ENCODE measurements at regions not wholly inside any gene's neighbourhood (a gene's known extent, or its start where the extent isn't known, plus 50 kb on each side); places are given as distances from the start of the nearest gene placed in this dataset.
A peak's percentile ranks its signal among the peaks of the same experiment; 100 is the strongest.
"Not testable (repeated sequence)": the region's sequence is repeated elsewhere in the genome, so short reads cannot be mapped to it uniquely, and the experiment has no call there.

DNA sequence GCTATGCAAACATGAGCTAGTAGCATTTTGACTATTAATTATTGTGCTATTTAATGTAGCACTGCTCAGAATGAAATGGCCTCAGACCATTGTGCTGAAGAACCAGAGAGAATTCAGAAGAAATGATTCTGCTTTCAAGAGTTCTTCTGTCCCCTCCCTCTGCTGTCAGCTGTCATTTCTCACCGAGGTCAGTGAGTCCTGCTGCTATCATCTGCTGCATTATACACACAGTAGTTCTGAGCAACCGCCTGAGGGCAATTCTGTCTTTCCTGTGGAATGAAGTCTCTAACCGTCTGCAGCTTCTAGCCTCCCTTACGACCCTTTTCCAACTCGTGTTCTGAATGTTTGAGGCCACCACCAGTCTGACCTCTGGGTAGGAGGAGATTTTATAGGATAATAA is 249.4 kb downstream of the HNRNPD start:
- peak; percentile 1 for DNase-seq (ENCODE audit: low read depth)
- H3K27me3 ChIP-seq (replicated peaks; ENCODE audit: control insufficient read depth, insufficient read depth, low read length): no peaks in the 10 kb centered on the region
- no peaks in the 10 kb centered on the region for H3K4me1 ChIP-seq (ENCODE audit: control insufficient read depth, insufficient read depth, low read length)
- no peaks in the 10 kb centered on the region for H3K9me3 ChIP-seq (ENCODE audit: control insufficient read depth, low read length)
- H3K4me3 ChIP-seq (ENCODE audit: low read length): no peak overlapping the region
- no peak overlapping the region for H3K9ac ChIP-seq (ENCODE audit: low read length)
- no peaks in the 10 kb centered on the region for H3K36me3 ChIP-seq (ENCODE audit: control insufficient read depth, insufficient read depth, low read length, severe bottlenecking)

DNA sequence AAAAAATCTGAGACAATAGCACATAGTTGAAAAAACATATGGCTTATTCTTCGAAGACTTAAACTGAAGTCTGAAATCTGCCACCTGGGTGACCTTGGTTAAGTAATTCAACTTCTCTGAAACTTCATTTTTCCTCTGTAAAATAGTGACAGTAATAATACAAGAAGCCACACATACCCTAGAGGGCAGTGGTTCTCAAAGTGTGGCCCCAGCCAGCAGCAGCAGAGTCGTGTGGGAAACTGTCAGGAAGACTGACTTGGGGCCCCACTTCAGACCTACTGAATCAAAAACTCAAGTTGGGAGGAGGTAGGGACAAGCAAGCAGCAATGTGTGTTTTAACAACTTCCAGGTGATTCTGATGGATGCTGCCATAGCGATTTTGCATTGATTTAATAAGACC is 249.9 kb downstream of the HNRNPD start:
- no peaks in the 10 kb centered on the region for H3K4me1 ChIP-seq (ENCODE audit: control insufficient read depth, insufficient read depth, low read length)
- H3K9me3 ChIP-seq (ENCODE audit: control insufficient read depth, low read length): no peaks in the 10 kb centered on the region
- H3K36me3 ChIP-seq (ENCODE audit: control insufficient read depth, insufficient read depth, low read length, severe bottlenecking): no peaks in the 10 kb centered on the region
- no peaks in the 10 kb centered on the region for H3K27me3 ChIP-seq (replicated peaks; ENCODE audit: control insufficient read depth, insufficient read depth, low read length)
- no peak overlapping the region for H3K4me3 ChIP-seq (ENCODE audit: low read length)
- no peak overlapping the region for H3K9ac ChIP-seq (ENCODE audit: low read length)
- no peak for DNase-seq (ENCODE audit: low read depth)

DNA sequence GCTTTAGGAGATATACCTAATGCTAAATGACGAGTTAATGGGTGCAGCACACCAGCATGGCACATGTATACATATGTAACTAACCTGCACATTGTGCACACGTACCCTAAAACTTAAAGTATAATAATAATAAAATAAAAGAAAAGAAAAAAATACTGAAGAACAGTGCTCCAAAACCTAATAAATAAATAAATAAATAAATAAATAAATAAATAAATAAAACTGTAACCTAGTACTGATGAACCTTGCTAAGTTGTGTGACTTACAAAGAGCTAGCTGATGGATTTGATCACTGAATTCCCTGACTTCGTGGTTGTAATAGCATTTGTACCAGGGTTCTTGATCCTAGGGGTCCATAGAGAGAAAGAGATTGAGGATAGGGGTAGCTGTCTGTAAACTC is 258.6 kb downstream of the HNRNPD start:
- not testable (repeated sequence) for H3K9ac ChIP-seq (ENCODE audit: low read length); H3K4me1 ChIP-seq (ENCODE audit: control insufficient read depth, insufficient read depth, low read length); H3K27me3 ChIP-seq (replicated peaks; ENCODE audit: control insufficient read depth, insufficient read depth, low read length); H3K9me3 ChIP-seq (ENCODE audit: control insufficient read depth, low read length); DNase-seq (ENCODE audit: low read depth); H3K4me3 ChIP-seq (ENCODE audit: low read length); H3K36me3 ChIP-seq (ENCODE audit: control insufficient read depth, insufficient read depth, low read length, severe bottlenecking)

DNA sequence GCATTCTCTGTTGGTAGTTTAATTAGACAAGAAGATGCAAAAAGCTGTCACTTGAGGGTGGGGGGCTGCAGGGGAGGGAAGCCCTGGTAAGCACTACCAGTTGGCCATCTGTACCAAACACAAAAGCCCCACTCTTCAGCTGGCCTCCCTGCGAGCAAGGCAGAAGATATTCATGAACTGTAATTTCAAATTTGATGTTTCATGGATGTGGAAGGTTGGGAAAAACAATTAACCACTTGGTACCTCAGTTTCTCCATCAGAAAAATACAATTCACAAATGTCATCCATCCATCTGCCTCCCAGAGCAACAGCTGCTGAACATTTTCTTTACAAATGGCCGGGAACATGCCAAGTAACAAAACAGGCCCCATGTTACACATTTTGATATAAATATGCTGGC is 265.3 kb downstream of the HNRNPD start:
- DNase-seq (ENCODE audit: low read depth): no peak
- no peaks in the 10 kb centered on the region for H3K36me3 ChIP-seq (ENCODE audit: control insufficient read depth, insufficient read depth, low read length, severe bottlenecking)
- no peak overlapping the region for H3K9ac ChIP-seq (ENCODE audit: low read length)
- no peaks in the 10 kb centered on the region for H3K27me3 ChIP-seq (replicated peaks; ENCODE audit: control insufficient read depth, insufficient read depth, low read length)
- no peaks in the 10 kb centered on the region for H3K9me3 ChIP-seq (ENCODE audit: control insufficient read depth, low read length)
- H3K4me3 ChIP-seq (ENCODE audit: low read length): no peak overlapping the region
- no peaks in the 10 kb centered on the region for H3K4me1 ChIP-seq (ENCODE audit: control insufficient read depth, insufficient read depth, low read length)

DNA sequence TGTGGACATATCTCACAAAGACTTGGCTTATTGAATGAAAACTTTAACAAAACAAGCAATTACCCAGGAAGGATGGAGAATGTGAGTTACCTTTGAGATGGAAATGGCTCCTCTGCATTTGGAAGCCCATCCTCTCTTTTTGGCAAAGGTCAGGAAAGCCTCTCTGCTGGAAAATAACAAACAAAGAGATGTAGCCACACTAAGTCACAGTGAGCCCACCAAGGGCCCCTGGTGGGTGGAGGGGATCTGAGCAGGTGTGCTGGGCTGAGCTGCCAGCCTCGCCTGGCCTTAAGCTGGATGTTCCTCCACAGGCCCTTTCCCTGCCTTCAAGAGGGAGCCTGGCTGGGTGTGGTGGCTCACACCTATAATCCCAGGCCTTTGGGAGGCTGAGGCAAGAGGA is 269.2 kb downstream of the HNRNPD start:
- Histone ChIP-seq H3K4me1 (ENCODE audit: control insufficient read depth, insufficient read depth, low read length) (peaks cover 3% of the 10 kb centered on the region), H3K9ac (ENCODE audit: low read length) (no peak overlapping the region), H3K9me3 (ENCODE audit: control insufficient read depth, low read length) (no peaks in the 10 kb centered on the region), H3K4me3 (ENCODE audit: low read length) (no peak overlapping the region), H3K36me3 (ENCODE audit: control insufficient read depth, insufficient read depth, low read length, severe bottlenecking) (no peaks in the 10 kb centered on the region), H3K27me3 (replicated peaks; ENCODE audit: control insufficient read depth, insufficient read depth, low read length) (no peaks in the 10 kb centered on the region)
- DNase-seq (ENCODE audit: low read depth): no peak

DNA sequence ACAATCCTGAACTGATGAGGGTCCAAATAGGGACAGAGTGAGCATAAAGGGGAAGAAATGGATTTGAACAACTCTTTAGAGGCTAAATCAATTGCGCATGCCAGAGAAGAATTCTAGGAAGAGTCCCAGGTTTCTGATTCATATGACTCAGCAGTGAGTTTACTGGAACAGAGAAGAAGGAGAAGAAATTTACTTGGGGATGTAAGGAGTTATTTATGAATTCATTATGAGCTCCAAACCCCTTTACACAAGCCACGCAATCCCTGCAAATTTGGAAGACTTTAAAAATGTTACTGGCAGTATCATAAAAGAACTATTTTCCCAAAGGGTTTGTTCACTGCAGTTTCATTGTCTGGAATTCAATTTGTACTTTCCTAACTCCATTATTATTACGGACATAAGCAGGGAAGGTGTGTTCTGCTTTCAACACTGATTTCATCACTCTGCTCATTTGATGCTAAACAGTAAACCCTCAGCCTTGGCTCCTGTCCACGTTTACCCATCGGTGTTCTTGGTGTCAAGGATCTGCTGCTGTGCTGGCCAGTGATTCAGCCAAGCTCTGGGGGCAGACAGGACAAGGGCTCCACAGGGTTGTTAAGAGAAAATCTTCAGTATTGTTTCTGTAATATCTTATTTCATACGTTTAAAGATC is 273.7 kb downstream of the HNRNPD start:
- no peak overlapping the region for H3K9ac ChIP-seq (ENCODE audit: low read length)
- H3K4me1 ChIP-seq (ENCODE audit: control insufficient read depth, insufficient read depth, low read length): peaks cover 3% of the 10 kb centered on the region
- DNase-seq (ENCODE audit: low read depth): no peak
- no peaks in the 10 kb centered on the region for H3K9me3 ChIP-seq (ENCODE audit: control insufficient read depth, low read length)
- H3K4me3 ChIP-seq (ENCODE audit: low read length): no peak overlapping the region
- no peaks in the 10 kb centered on the region for H3K36me3 ChIP-seq (ENCODE audit: control insufficient read depth, insufficient read depth, low read length, severe bottlenecking)
- no peaks in the 10 kb centered on the region for H3K27me3 ChIP-seq (replicated peaks; ENCODE audit: control insufficient read depth, insufficient read depth, low read length)

DNA sequence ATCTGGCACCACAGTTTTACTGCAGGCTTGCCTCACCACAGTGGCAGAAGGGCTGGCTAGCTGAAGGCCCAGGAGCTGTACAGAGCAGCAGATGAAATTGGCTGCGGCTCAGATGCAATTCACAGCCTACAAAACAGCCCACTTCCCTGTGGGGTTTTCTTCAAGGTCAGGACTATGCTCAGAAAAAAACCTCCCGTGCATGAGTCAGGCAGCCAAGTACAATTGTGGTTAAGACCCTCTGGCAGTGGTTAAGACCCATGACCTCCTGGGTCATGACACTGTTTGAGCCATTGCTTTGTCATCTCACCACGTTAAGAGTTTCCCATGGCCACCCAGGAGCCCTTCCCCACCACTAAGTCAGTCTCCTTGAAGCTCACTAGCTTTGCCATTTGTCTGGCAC is 276.3 kb downstream of the HNRNPD start:
- no peak for DNase-seq (ENCODE audit: low read depth)
- no peak overlapping the region for H3K4me3 ChIP-seq (ENCODE audit: low read length)
- H3K4me1 ChIP-seq (ENCODE audit: control insufficient read depth, insufficient read depth, low read length): peaks cover 3% of the 10 kb centered on the region
- no peak overlapping the region for H3K9ac ChIP-seq (ENCODE audit: low read length)
- H3K36me3 ChIP-seq (ENCODE audit: control insufficient read depth, insufficient read depth, low read length, severe bottlenecking): no peaks in the 10 kb centered on the region
- no peaks in the 10 kb centered on the region for H3K9me3 ChIP-seq (ENCODE audit: control insufficient read depth, low read length)
- peaks cover 5% of the 10 kb centered on the region for H3K27me3 ChIP-seq (replicated peaks; ENCODE audit: control insufficient read depth, insufficient read depth, low read length)

DNA sequence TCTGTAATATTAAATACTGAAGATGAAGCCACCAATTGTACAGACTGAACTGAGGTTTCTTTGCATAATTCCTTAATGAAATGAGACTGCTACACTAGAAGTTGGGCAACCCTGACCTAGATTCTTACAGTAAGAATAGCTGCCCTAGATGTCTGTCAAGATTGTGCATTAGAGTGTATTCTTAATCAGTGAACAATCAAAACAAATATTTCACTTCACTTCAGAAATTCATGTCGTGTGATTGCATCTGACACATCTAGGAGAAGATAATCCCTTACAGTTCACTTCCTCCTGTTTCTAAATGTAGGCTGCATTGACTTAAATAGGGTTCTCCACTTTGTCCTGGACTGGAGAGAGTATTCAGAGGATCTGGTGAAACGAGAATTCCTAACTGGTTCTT is 283.1 kb downstream of the HNRNPD start:
- Histone ChIP-seq H3K4me1 (ENCODE audit: control insufficient read depth, insufficient read depth, low read length) (no peaks in the 10 kb centered on the region), H3K27me3 (replicated peaks; ENCODE audit: control insufficient read depth, insufficient read depth, low read length) (peaks cover 10% of the 10 kb centered on the region), H3K9ac (ENCODE audit: low read length) (no peak overlapping the region), H3K9me3 (ENCODE audit: control insufficient read depth, low read length) (no peaks in the 10 kb centered on the region), H3K36me3 (ENCODE audit: control insufficient read depth, insufficient read depth, low read length, severe bottlenecking) (no peaks in the 10 kb centered on the region), H3K4me3 (ENCODE audit: low read length) (no peak overlapping the region)
- no peak for DNase-seq (ENCODE audit: low read depth)

DNA sequence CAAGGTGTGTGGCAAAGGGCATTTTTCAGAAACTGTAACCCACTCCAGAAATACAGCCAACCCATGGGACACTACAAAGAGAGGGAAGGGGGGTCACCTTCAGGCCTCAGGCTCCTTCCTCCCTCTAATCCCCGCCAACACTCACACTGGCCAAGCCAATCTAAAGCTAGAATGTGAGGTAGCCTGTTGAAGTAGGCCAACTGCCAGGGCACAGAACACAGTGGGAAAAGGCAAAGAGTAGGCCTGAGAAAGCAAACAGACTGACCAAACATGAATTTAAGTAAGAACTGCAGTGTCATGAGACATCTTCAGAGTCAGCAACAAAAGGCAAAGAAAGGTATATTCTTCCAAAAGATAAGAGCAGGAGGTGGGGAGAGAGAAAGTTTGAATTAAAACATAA is 289.0 kb downstream of the HNRNPD start:
- no peaks in the 10 kb centered on the region for H3K9me3 ChIP-seq (ENCODE audit: control insufficient read depth, low read length)
- H3K4me1 ChIP-seq (ENCODE audit: control insufficient read depth, insufficient read depth, low read length): no peaks in the 10 kb centered on the region
- H3K27me3 ChIP-seq (replicated peaks; ENCODE audit: control insufficient read depth, insufficient read depth, low read length): peaks cover 3% of the 10 kb centered on the region
- H3K4me3 ChIP-seq (ENCODE audit: low read length): no peak overlapping the region
- no peak overlapping the region for H3K9ac ChIP-seq (ENCODE audit: low read length)
- DNase-seq (ENCODE audit: low read depth): no peak
- no peaks in the 10 kb centered on the region for H3K36me3 ChIP-seq (ENCODE audit: control insufficient read depth, insufficient read depth, low read length, severe bottlenecking)

DNA sequence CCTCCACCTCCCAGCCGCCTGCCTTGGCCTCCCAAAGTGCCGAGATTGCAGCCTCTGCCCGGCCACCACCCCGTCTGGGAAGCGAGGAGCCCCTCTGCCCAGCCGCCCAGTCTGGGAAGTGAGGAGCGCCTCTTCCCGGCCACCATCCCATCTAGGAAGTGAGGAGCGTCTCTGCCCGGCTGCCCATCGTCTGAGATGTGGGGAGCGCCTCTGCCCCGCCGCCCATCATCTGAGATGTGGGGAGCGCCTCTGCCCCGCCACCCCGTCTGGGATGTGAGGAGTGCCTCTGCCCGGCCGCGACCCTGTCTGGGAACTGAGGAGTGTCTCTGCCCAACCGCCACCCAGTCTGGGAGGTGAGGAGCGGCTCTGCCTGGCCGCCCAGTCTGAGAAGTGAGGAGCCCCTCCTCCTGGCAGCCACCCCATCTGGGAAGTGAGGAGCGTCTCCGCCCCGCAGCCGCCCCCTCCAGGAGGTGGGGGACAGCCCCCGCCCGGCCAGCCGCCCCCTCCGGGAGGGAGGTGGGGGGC is 296.3 kb downstream of the HNRNPD start:
- H3K36me3 ChIP-seq (ENCODE audit: control insufficient read depth, insufficient read depth, low read length, severe bottlenecking); H3K9me3 ChIP-seq (ENCODE audit: control insufficient read depth, low read length); H3K4me1 ChIP-seq (ENCODE audit: control insufficient read depth, insufficient read depth, low read length); H3K4me3 ChIP-seq (ENCODE audit: low read length); H3K9ac ChIP-seq (ENCODE audit: low read length); H3K27me3 ChIP-seq (replicated peaks; ENCODE audit: control insufficient read depth, insufficient read depth, low read length); DNase-seq (ENCODE audit: low read depth): not testable (repeated sequence)

DNA sequence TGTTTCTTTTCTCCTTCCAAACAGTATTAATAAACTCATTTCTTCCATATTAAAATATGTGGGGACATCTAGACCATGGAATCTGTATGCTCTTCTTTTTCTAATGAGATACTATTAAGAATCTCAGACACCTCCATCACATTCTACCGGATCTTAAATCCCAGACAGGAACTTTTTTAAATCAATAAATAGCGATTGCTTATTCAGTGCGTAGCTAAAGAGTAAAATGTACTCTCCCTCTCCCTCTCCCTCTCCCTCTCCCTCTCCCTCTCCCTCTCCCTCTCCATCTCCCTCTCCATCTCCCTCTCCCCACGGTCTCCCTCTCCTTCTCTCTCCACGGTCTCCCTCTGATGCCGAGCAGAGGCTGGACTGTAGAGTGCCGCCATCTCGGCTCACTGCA is 297.0 kb downstream of the HNRNPD start:
- no peaks in the 10 kb centered on the region for H3K9me3 ChIP-seq (ENCODE audit: control insufficient read depth, low read length)
- H3K4me3 ChIP-seq (ENCODE audit: low read length): no peak overlapping the region
- no peak for DNase-seq (ENCODE audit: low read depth)
- peaks cover 2% of the 10 kb centered on the region for H3K27me3 ChIP-seq (replicated peaks; ENCODE audit: control insufficient read depth, insufficient read depth, low read length)
- H3K9ac ChIP-seq (ENCODE audit: low read length): no peak overlapping the region
- no peaks in the 10 kb centered on the region for H3K36me3 ChIP-seq (ENCODE audit: control insufficient read depth, insufficient read depth, low read length, severe bottlenecking)
- no peaks in the 10 kb centered on the region for H3K4me1 ChIP-seq (ENCODE audit: control insufficient read depth, insufficient read depth, low read length)

DNA sequence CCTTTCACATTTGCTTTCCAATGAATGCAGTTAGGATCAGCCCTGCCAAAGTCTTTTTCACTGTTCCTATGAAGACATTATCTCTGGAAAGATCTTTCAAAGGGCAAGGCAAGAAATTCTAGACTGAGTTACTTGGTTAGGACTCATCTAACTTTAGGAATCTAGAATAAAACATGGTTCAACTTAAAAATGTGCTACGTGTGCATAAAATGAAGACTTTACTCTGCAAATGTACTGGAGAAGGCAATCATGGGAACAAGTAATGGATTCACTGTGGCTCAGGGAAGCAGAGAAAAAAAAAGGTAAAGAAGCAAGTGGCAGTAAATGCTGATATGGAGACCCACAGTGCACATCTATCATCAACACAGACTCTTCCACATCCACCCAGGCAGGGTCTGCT is 297.4 kb downstream of the HNRNPD start:
- no peaks in the 10 kb centered on the region for H3K9me3 ChIP-seq (ENCODE audit: control insufficient read depth, low read length)
- no peaks in the 10 kb centered on the region for H3K4me1 ChIP-seq (ENCODE audit: control insufficient read depth, insufficient read depth, low read length)
- peaks cover 2% of the 10 kb centered on the region for H3K27me3 ChIP-seq (replicated peaks; ENCODE audit: control insufficient read depth, insufficient read depth, low read length)
- no peak overlapping the region for H3K4me3 ChIP-seq (ENCODE audit: low read length)
- no peak overlapping the region for H3K9ac ChIP-seq (ENCODE audit: low read length)
- no peak for DNase-seq (ENCODE audit: low read depth)
- H3K36me3 ChIP-seq (ENCODE audit: control insufficient read depth, insufficient read depth, low read length, severe bottlenecking): no peaks in the 10 kb centered on the region

Data from adipocyte (in vitro differentiated cells).